ENCODE measurements at regions not wholly inside any gene's neighbourhood (a gene's known extent, or its start where the extent isn't known, plus 50 kb on each side); places are given as distances from the start of the nearest gene placed in this dataset.
"Not testable (repeated sequence)": the region's sequence is repeated elsewhere in the genome, so short reads cannot be mapped to it uniquely, and the experiment has no call there.

- no peak overlapping the region for H3K9ac ChIP-seq (ENCODE audit: low read depth, low read length)
- H3K9me3 ChIP-seq (ENCODE audit: insufficient read depth, low read length, severe bottlenecking): no peaks in the 10 kb centered on the region
- no peaks in the 10 kb centered on the region for H3K79me2 ChIP-seq (ENCODE audit: insufficient read depth, low read length)
- no peak overlapping the region for H2AFZ ChIP-seq (ENCODE audit: low read depth, low read length)
- DNase-seq (no peak), ATAC-seq (ENCODE audit: insufficient read depth, low read depth) (no peak)
- H3K4me1 ChIP-seq (ENCODE audit: insufficient read depth, low read length): no peaks in the 10 kb centered on the region
- no peak overlapping the region for H3K27ac ChIP-seq (ENCODE audit: low read length)
- H3K27me3 ChIP-seq (ENCODE audit: insufficient read depth, low read length, poor library complexity): peaks cover 10% of the 10 kb centered on the region
- H4K20me1 ChIP-seq (ENCODE audit: insufficient read depth, low read length): peaks cover 2% of the 10 kb centered on the region; the same call in 1 of the 2 replicates
- TF ChIP-seq EZH2 (IDR thresholded peaks at IDR 0.05; ENCODE audit: borderline replicate concordance, low read depth, low read length, severe bottlenecking): no peak
- no peak for TF ChIP-seq CTCF (IDR thresholded peaks at IDR 0.05; ENCODE audit: borderline replicate concordance, extremely low read depth, low read length, poor library complexity, severe bottlenecking)
- no peak overlapping the region for H3K4me2 ChIP-seq (ENCODE audit: insufficient read depth, low read length)
- no peak overlapping the region for H3K4me3 ChIP-seq (ENCODE audit: low read depth in 1 of 2, low read length in 2 of 2)
- H3K36me3 ChIP-seq (ENCODE audit: insufficient read depth, low read length): no peaks in the 10 kb centered on the region
Measured at GRCh38 chr6:135608031-135608430, 110.5 kb upstream of the AHI1 start.

DNA sequence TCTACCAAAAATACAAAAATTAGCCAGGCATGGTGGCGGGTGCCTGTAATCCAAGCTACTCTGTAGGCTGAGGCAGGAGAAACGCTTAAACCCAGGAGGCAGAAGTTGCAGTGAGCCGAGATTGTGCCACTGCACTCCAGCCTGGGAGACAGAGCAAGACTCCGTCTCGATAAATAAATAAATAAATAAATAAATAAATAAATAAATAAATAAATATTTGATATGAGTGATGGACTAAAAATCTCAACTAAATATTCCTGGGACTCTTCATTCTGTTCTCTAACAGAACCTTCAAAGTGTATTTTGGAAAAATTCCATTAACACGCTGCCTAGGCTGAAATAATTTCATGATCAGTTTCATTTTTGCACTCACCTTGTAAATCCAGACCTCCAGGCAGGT is 112.7 kb upstream of the AHI1 start:
- H2AFZ ChIP-seq (ENCODE audit: low read depth, low read length); H3K9me3 ChIP-seq (ENCODE audit: insufficient read depth, low read length, severe bottlenecking); ATAC-seq (ENCODE audit: insufficient read depth, low read depth); H3K9ac ChIP-seq (ENCODE audit: low read depth, low read length); H3K79me2 ChIP-seq (ENCODE audit: insufficient read depth, low read length); H3K4me2 ChIP-seq (ENCODE audit: insufficient read depth, low read length); H3K36me3 ChIP-seq (ENCODE audit: insufficient read depth, low read length); H3K4me1 ChIP-seq (ENCODE audit: insufficient read depth, low read length); H4K20me1 ChIP-seq (ENCODE audit: insufficient read depth, low read length); H3K27ac ChIP-seq (ENCODE audit: low read length); H3K4me3 ChIP-seq (ENCODE audit: low read depth in 1 of 2, low read length in 2 of 2); DNase-seq: not testable (repeated sequence)
- peaks cover 15% of the 10 kb centered on the region for H3K27me3 ChIP-seq (ENCODE audit: insufficient read depth, low read length, poor library complexity)

GRCh38 chr6:135616655-135617054 is 119.1 kb upstream of the AHI1 start:
- DNase-seq (no peak), ATAC-seq (ENCODE audit: insufficient read depth, low read depth) (no peak)
- no peak for TF ChIP-seq CTCF (IDR thresholded peaks at IDR 0.05; ENCODE audit: borderline replicate concordance, extremely low read depth, low read length, poor library complexity, severe bottlenecking)
- no peak for TF ChIP-seq EZH2 (IDR thresholded peaks at IDR 0.05; ENCODE audit: borderline replicate concordance, low read depth, low read length, severe bottlenecking)
- Histone ChIP-seq H3K36me3 (ENCODE audit: insufficient read depth, low read length) (no peaks in the 10 kb centered on the region), H4K20me1 (ENCODE audit: insufficient read depth, low read length) (no peaks in the 10 kb centered on the region), H3K27ac (ENCODE audit: low read length) (no peak overlapping the region), H2AFZ (ENCODE audit: low read depth, low read length) (no peak overlapping the region), H3K9me3 (ENCODE audit: insufficient read depth, low read length, severe bottlenecking) (no peaks in the 10 kb centered on the region), H3K79me2 (ENCODE audit: insufficient read depth, low read length) (no peaks in the 10 kb centered on the region), H3K9ac (ENCODE audit: low read depth, low read length) (no peak overlapping the region), H3K4me1 (ENCODE audit: insufficient read depth, low read length) (no peaks in the 10 kb centered on the region), H3K4me3 (ENCODE audit: low read depth in 1 of 2, low read length in 2 of 2) (no peak overlapping the region), H3K4me2 (ENCODE audit: insufficient read depth, low read length) (no peak overlapping the region), H3K27me3 (ENCODE audit: insufficient read depth, low read length, poor library complexity) (peaks cover 20% of the 10 kb centered on the region)

DNA sequence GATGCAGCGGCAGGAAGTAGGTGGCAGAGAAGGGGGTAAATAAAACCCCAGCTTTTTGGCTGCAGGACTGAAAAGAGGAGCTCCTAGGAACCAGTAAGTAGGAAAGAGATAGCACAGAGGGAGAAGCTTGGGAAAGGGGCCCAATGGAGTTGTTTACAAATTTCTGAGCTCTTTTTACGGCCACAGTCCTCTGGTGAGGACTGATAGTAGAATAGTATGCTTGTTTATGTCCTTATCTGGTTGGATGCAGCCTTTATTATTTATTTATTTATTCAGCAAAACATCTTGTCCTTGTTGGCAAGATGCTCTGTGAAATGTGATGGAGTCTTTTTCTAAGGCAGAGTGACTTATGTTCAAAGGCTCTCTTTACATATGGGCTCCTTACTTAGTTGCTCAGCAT is 119.7 kb upstream of the AHI1 start:
- Histone ChIP-seq H3K4me1 (ENCODE audit: insufficient read depth, low read length) (no peaks in the 10 kb centered on the region), H3K36me3 (ENCODE audit: insufficient read depth, low read length) (no peaks in the 10 kb centered on the region), H3K4me3 (ENCODE audit: low read depth in 1 of 2, low read length in 2 of 2) (no peak overlapping the region), H2AFZ (ENCODE audit: low read depth, low read length) (no peak overlapping the region), H3K4me2 (ENCODE audit: insufficient read depth, low read length) (no peak overlapping the region), H3K9me3 (ENCODE audit: insufficient read depth, low read length, severe bottlenecking) (no peaks in the 10 kb centered on the region), H4K20me1 (ENCODE audit: insufficient read depth, low read length) (no peaks in the 10 kb centered on the region), H3K27ac (ENCODE audit: low read length) (no peak overlapping the region), H3K27me3 (ENCODE audit: insufficient read depth, low read length, poor library complexity) (peaks cover 20% of the 10 kb centered on the region), H3K79me2 (ENCODE audit: insufficient read depth, low read length) (no peaks in the 10 kb centered on the region), H3K9ac (ENCODE audit: low read depth, low read length) (no peak overlapping the region)
- ATAC-seq (ENCODE audit: insufficient read depth, low read depth) (no peak), DNase-seq (no peak)
- TF ChIP-seq CTCF (IDR thresholded peaks at IDR 0.05; ENCODE audit: borderline replicate concordance, extremely low read depth, low read length, poor library complexity, severe bottlenecking): no peak
- no peak for TF ChIP-seq EZH2 (IDR thresholded peaks at IDR 0.05; ENCODE audit: borderline replicate concordance, low read depth, low read length, severe bottlenecking)
